HEK293T (cell line): ENCODE measurements at regions not wholly inside any gene's neighbourhood (a gene's known extent, or its start where the extent isn't known, plus 50 kb on each side); places are given as distances from the start of the nearest gene placed in this dataset.

Experiments used
- CTCF ChIA-PET: fragments of 350-600 bp; formaldehyde crosslinking; extraction: SDS; loops from one replicate; lab custom pipeline; 2021; ENCODE audit warnings: antibody characterized with exemption, inconsistent platforms; lab: Yijun Ruan, JAX
- POLR2A ChIA-PET: fragments of 350-600 bp; formaldehyde crosslinking; extraction: SDS; loops from one replicate; lab custom pipeline; 2020; ENCODE audit warnings: antibody characterized with exemption, inconsistent platforms; lab: Yijun Ruan, JAX
- DNase-seq: peaks from one replicate; pipeline ENCODE4 v3.0.0; 2012; ENCODE audit warnings: mixed read lengths; ENCODE audit errors: extremely low spot score
- ARNT ChIP-seq: fragments of 450-650 bp; IDR thresholded peaks from 2 replicates; pipeline ENCODE4 v1.6.1; 2017; ENCODE audit warnings: mild to moderate bottlenecking
- BHLHE40 ChIP-seq: fragments of 450-650 bp; IDR thresholded peaks from 2 replicates; pipeline ENCODE4 v1.6.1; 2016; ENCODE audit warnings: mild to moderate bottlenecking, moderate library complexity, borderline replicate concordance
- CTBP1 ChIP-seq: fragments of 450-650 bp; IDR thresholded peaks from 2 replicates; pipeline ENCODE4 v1.6.1; 2016; ENCODE audit warnings: borderline replicate concordance
- ELF4 ChIP-seq: fragments of 450-650 bp; IDR thresholded peaks from 2 replicates; pipeline ENCODE4 v1.6.1; 2017; ENCODE audit warnings: antibody characterized with exemption
- FOXA1 ChIP-seq: fragments of 450-650 bp; IDR thresholded peaks from 2 replicates; pipeline ENCODE4 v1.6.1; 2016; ENCODE audit warnings: mild to moderate bottlenecking
- FOXK2 ChIP-seq: fragments of 450-650 bp; IDR thresholded peaks from 2 replicates; pipeline ENCODE4 v1.6.1; 2016; ENCODE audit warnings: mild to moderate bottlenecking
- FOXM1 ChIP-seq: fragments of 450-650 bp; IDR thresholded peaks from 2 replicates; pipeline ENCODE4 v1.6.1; 2017; ENCODE audit warnings: mild to moderate bottlenecking, borderline replicate concordance
- HDGF ChIP-seq: fragments of 450-650 bp; IDR thresholded peaks from 2 replicates; pipeline ENCODE4 v1.6.1; 2017; ENCODE audit warnings: antibody characterized with exemption, borderline replicate concordance
- L3MBTL2 ChIP-seq: fragments of 450-650 bp; conservative IDR thresholded peaks from 2 replicates; pipeline ENCODE4 v1.6.1; 2016; ENCODE audit warnings: mild to moderate bottlenecking
- LEF1 ChIP-seq: fragments of 450-650 bp; IDR thresholded peaks from 2 replicates; pipeline ENCODE4 v1.6.1; 2017; ENCODE audit warnings: mild to moderate bottlenecking, borderline replicate concordance
- NFRKB ChIP-seq: fragments of 450-650 bp; IDR thresholded peaks from 2 replicates; pipeline ENCODE4 v1.6.1; 2016; ENCODE audit warnings: mild to moderate bottlenecking, moderate library complexity
- SP1 ChIP-seq: fragments of 450-650 bp; IDR thresholded peaks from 2 replicates; pipeline ENCODE4 v1.6.1; 2017
- SUZ12 ChIP-seq: fragments of 450-650 bp; IDR thresholded peaks from 2 replicates; pipeline ENCODE4 v1.6.1; 2016; ENCODE audit warnings: mild to moderate bottlenecking
- TARDBP ChIP-seq: fragments of 450-650 bp; IDR thresholded peaks from 2 replicates; pipeline ENCODE4 v1.6.1; 2016
- ZNF384 ChIP-seq: fragments of 450-650 bp; IDR thresholded peaks from 2 replicates; pipeline ENCODE4 v1.6.1; 2016
- TF ChIP-seq, protein P1 (sequence below): fragments of 450-650 bp; IDR thresholded peaks from 2 replicates; pipeline ENCODE4 v1.6.1; 2016

DNA sequence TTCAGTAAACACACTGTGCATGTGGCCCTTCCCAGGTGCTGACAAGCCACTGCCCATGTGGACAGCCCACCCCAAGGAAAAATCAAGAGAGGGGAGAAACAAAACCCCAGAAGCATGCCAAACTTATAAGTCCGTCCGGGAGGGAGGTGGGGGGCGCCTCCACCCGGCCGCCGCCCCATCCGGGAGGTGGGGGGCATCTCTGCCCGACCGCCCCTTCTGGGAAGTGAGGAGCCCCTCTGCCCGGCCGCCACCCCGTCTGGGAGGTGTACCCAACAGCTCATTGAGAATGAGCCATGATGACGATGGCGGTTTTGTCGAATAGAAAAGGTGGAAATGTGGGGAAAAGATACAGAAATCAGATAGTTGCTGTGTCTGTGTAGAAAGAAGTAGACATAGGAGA lies 53.8 kb upstream of the C2CD4B start:
- ChIA-PET POLR2A (no interaction called here), CTCF (no interaction called here)
- DNase-seq = no peak
- TF ChIP-seq, protein P1, sequence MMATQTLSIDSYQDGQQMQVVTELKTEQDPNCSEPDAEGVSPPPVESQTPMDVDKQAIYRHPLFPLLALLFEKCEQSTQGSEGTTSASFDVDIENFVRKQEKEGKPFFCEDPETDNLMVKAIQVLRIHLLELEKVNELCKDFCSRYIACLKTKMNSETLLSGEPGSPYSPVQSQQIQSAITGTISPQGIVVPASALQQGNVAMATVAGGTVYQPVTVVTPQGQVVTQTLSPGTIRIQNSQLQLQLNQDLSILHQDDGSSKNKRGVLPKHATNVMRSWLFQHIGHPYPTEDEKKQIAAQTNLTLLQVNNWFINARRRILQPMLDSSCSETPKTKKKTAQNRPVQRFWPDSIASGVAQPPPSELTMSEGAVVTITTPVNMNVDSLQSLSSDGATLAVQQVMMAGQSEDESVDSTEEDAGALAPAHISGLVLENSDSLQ = no peak
- TF ChIP-seq L3MBTL2 = no peak
- TF ChIP-seq FOXM1 = no peak
- no peak for TF ChIP-seq ZNF384
- TF ChIP-seq TARDBP = no peak
- no peak for TF ChIP-seq NFRKB
- TF ChIP-seq ARNT = no peak
- TF ChIP-seq CTBP1 = no peak
- TF ChIP-seq FOXA1 = no peak
- no peak for TF ChIP-seq FOXK2
- TF ChIP-seq LEF1 = no peak
- TF ChIP-seq HDGF = no peak
- no peak for TF ChIP-seq SUZ12
- no peak for TF ChIP-seq ELF4
- TF ChIP-seq BHLHE40 = no peak

DNA sequence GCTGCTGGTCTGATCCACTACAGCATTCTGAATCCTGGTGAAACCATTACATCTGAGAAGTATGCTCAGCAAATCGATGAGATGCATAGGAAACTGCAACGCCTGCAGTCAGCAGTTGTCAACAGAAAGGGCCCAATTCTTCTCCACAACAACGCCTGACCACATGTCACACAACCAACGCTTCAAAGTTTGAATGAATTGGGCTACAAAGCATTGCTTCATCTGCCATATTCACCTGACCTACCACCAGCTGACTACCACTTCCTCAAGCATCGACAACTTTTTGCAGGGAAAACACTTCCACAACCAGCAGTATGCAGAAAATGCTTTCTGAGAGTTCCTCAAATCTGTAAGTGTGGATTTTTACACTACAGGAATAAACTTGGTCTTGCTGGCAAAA lies 54.7 kb upstream of the C2CD4B start:
- TF ChIP-seq ELF4 = no peak
- no peak for TF ChIP-seq SP1
- TF ChIP-seq BHLHE40 = no peak
- no peak for TF ChIP-seq FOXM1
- no peak for TF ChIP-seq CTBP1
- no peak for TF ChIP-seq SUZ12
- TF ChIP-seq FOXA1 = no peak
- TF ChIP-seq NFRKB = no peak
- no peak for TF ChIP-seq ZNF384
- TF ChIP-seq ARNT = no peak
- no peak for TF ChIP-seq TARDBP
- CTCF ChIA-PET = no interaction called here
- POLR2A ChIA-PET = no interaction called here
- no peak for DNase-seq

DNA sequence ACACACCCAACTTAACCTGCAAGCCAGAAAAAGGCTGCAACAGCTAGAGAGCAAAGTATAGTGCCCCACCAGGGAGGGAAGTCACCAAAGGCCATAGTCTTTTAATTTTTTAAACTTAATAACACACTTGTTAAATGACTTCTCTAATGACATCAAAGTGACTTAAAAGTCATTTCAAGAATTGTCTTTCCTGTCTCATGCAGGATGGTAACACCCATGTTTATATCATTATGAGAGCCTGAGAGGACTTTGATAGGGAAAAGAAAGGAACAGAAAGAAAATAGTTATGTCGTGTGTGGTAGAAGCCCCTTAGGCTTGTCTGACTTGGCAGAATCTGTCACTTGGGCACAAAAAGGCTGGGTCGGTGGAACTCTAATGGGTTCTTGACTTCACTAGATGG lies 57.9 kb upstream of the C2CD4B start:
- TF ChIP-seq ELF4 (no peak), BHLHE40 (no peak), FOXK2 (no peak), LEF1 (no peak), CTBP1 (no peak), L3MBTL2 (no peak), FOXA1 (no peak), NFRKB (no peak), ZNF384 (no peak), ARNT (no peak), SP1 (no peak), HDGF (no peak), SUZ12 (no peak), TARDBP (no peak), FOXM1 (no peak)
- TF ChIP-seq, protein P1 = no peak
- CTCF ChIA-PET = no interaction called here
- DNase-seq = no peak
- POLR2A ChIA-PET = no interaction called here

DNA sequence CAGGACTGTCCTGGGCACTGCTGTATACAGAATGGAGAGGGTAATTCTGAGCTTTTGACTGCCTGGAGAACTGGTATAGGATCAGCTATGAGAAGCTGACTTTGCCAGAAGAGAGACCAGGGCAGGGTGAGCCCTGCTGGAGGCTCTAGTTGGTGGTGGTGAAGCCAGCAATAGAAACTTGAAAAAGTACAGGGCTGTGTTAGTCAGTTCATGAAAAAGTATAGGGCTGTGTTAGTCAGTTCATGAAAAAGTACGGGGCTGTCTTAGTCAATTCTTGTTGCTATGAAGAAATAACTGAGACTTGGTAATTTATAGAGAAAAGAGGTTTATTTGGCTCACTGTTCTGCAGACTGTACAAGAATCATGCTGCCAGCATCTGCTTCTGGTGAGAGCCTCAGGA lies 63.5 kb upstream of the C2CD4B start:
- ChIA-PET CTCF (no interaction called here), POLR2A (no interaction called here)
- no peak for TF ChIP-seq ELF4
- no peak for TF ChIP-seq FOXM1
- TF ChIP-seq HDGF = no peak
- no peak for TF ChIP-seq L3MBTL2
- TF ChIP-seq, protein P1 = no peak
- TF ChIP-seq SUZ12 = no peak
- no peak for TF ChIP-seq FOXK2
- TF ChIP-seq LEF1 = no peak
- TF ChIP-seq ARNT = no peak
- TF ChIP-seq ZNF384 = no peak
- TF ChIP-seq TARDBP = no peak
- no peak for TF ChIP-seq CTBP1
- DNase-seq = no peak

DNA sequence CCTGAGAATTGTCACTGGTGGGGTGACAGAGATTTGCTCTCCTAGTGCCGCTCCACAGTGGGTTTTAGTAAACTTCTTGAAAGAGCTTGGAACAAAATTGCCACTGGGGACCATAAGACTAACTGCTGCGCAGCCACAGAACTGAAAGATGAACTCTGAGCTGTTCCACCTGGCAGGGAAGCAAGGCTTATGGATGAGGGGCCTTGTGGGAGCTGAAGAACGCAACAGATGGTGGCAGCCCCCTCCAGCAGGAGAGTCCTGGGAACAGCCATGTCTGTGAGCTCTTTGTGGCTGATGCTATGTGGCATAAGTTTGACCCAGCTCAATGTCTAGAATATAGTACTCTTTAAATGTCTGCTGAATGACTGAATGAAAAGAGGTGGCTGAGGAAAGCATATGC lies 66.8 kb upstream of the C2CD4B start:
- DNase-seq = no peak
- ChIA-PET POLR2A (no interaction called here), CTCF (interaction anchor here (1.6 kb wide), 1 partner anchor 9 kb away, joined by 5 read pairs; no protein-coding TSS in a partner anchor)

More for the DNA sequence above, 66.8 kb upstream of the C2CD4B start:
- TF ChIP-seq LEF1 (no peak), TARDBP (no peak), ZNF384 (no peak), FOXK2 (no peak), SUZ12 (no peak), BHLHE40 (no peak), ARNT (no peak), ELF4 (no peak), L3MBTL2 (no peak), FOXM1 (no peak), NFRKB (no peak), SP1 (no peak), FOXA1 (no peak), CTBP1 (no peak), HDGF (no peak)
- TF ChIP-seq, protein P1 = no peak
